ENCODE measurements at regions not wholly inside any gene's neighbourhood (a gene's known extent, or its start where the extent isn't known, plus 50 kb on each side); places are given as distances from the start of the nearest gene placed in this dataset.

GRCh38 chr3:145983101-145983500 lies 177.9 kb downstream of the PLOD2 start:
- DNase-seq = no peak

Measured in hematopoietic multipotent progenitor cell treated with erythropoietin and hydrocortisone succinate and interleukin-3 and kit ligand, for 4 days (in vitro differentiated cells).